ENCODE measurements at regions not wholly inside any gene's neighbourhood (a gene's known extent, or its start where the extent isn't known, plus 50 kb on each side); places are given as distances from the start of the nearest gene placed in this dataset.

GRCh38 chr20:50388733-50389437 lies 121.3 kb upstream of the PTPN1 start:
- intact Hi-C loops (cut with DNase I; ENCODE audit: low total_unique reads) = no loop called here

GRCh38 chr20:50389438-50389807 lies 120.8 kb upstream of the PTPN1 start:
- no peaks in the 10 kb centered on the region for H3K4me1 ChIP-seq
- intact Hi-C loops (cut with DNase I; ENCODE audit: low total_unique reads) = no loop called here
- H3K36me3 ChIP-seq = no peaks in the 10 kb centered on the region
- no peak overlapping the region for H3K27ac ChIP-seq
- H3K9me3 ChIP-seq = no peaks in the 10 kb centered on the region
- no peak for TF ChIP-seq CTCF (IDR thresholded peaks at IDR 0.05)
- TF ChIP-seq POLR2AphosphoS5 (IDR thresholded peaks at IDR 0.05) = no peak
- TF ChIP-seq POLR2A (IDR thresholded peaks at IDR 0.05) = no peak
- H3K4me3 ChIP-seq = no peak overlapping the region
- DNase-seq (ENCODE audit: low spot score in 2 of 2) = no peak
- no peaks in the 10 kb centered on the region for H3K27me3 ChIP-seq

More at GRCh38 chr20:50388733-50389437, 121.3 kb upstream of the PTPN1 start:
- no peak for DNase-seq (ENCODE audit: low spot score in 2 of 2)
- Histone ChIP-seq H3K4me1 (no peaks in the 10 kb centered on the region), H3K9me3 (no peaks in the 10 kb centered on the region), H3K27ac (no peak overlapping the region), H3K4me3 (no peak overlapping the region), H3K27me3 (no peaks in the 10 kb centered on the region), H3K36me3 (no peaks in the 10 kb centered on the region)
- TF ChIP-seq CTCF (IDR thresholded peaks at IDR 0.05) = no peak
- no peak for TF ChIP-seq POLR2AphosphoS5 (IDR thresholded peaks at IDR 0.05)
- no peak for TF ChIP-seq POLR2A (IDR thresholded peaks at IDR 0.05)

GRCh38 chr20:50389808-50390684 lies 120.1 kb upstream of the PTPN1 start:
- Histone ChIP-seq H3K27me3 (no peaks in the 10 kb centered on the region), H3K4me1 (no peaks in the 10 kb centered on the region), H3K9me3 (no peaks in the 10 kb centered on the region), H3K36me3 (no peaks in the 10 kb centered on the region), H3K27ac (no peak overlapping the region), H3K4me3 (no peak overlapping the region)
- intact Hi-C loops (cut with DNase I; ENCODE audit: low total_unique reads) = no loop called here
- TF ChIP-seq CTCF (IDR thresholded peaks at IDR 0.05) = no peak
- no peak for TF ChIP-seq POLR2AphosphoS5 (IDR thresholded peaks at IDR 0.05)
- TF ChIP-seq POLR2A (IDR thresholded peaks at IDR 0.05) = no peak
- no peak for DNase-seq (ENCODE audit: low spot score in 2 of 2)

GRCh38 chr20:50390685-50391443 lies 119.3 kb upstream of the PTPN1 start:
- Histone ChIP-seq H3K9me3 (no peaks in the 10 kb centered on the region), H3K27ac (no peak overlapping the region), H3K4me1 (no peaks in the 10 kb centered on the region), H3K36me3 (no peaks in the 10 kb centered on the region), H3K27me3 (no peaks in the 10 kb centered on the region), H3K4me3 (no peak overlapping the region)
- TF ChIP-seq CTCF (IDR thresholded peaks at IDR 0.05) = no peak
- no peak for TF ChIP-seq POLR2AphosphoS5 (IDR thresholded peaks at IDR 0.05)
- no peak for TF ChIP-seq POLR2A (IDR thresholded peaks at IDR 0.05)
- intact Hi-C loops (cut with DNase I; ENCODE audit: low total_unique reads) = no loop called here
- no peak for DNase-seq (ENCODE audit: low spot score in 2 of 2)

Measured in breast epithelium (tissue), 4 donors.